ENCODE measurements at regions not wholly inside any gene's neighbourhood (a gene's known extent, or its start where the extent isn't known, plus 50 kb on each side); places are given as distances from the start of the nearest gene placed in this dataset.
A peak's percentile ranks its signal among the peaks of the same experiment; 100 is the strongest.

DNA sequence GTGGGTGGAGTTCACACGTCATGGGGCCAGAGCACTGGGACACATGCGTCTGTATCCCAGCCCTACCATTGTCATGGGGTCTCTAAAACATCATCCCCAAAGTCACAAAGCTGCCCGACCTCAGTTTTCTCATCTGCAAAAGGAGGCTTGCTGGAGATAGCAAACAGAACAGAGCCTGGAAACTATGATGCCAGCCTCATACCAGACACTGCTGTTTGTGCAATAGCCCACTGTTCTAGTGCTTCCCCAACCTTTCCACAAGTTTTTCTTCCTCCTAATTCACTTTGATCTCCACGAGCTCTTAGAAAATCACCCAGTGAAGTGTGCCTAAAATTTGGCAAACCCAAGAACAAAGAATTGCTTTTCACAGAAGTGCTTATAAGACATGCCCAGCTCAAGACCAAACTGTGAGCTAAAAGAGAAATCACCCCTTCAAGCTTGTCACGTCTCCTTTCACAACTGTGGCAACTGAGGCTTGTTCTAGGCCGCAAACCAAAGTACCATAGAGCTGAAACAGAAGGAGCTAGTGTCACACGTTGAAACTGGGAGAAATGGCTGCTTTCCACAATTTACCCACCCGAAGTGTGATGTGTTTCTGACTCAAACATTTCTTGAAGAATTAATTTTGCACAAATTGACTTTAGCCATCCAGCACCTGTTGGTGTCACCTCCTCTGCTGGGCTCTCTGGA is 162.7 kb upstream of the ID2 start:
- Histone ChIP-seq H3K27ac (ENCODE audit: low read length) (no peak overlapping the region), H3K4me1 (ENCODE audit: low read length) (peaks cover 64% of the 10 kb centered on the region), H3K9me2 (replicated peaks; ENCODE audit: insufficient read depth, low read length) (no peaks in the 10 kb centered on the region), H3F3A (ENCODE audit: insufficient read depth, low read length) (peaks cover 47% of the 10 kb centered on the region), H3K4me3 (ENCODE audit: low read length) (no peak overlapping the region), H3K9ac (ENCODE audit: low read length) (no peak overlapping the region), H3K36me3 (replicated peaks; ENCODE audit: insufficient read depth, low read length) (no peaks in the 10 kb centered on the region), H3K4me2 (ENCODE audit: low read depth, low read length) (no peak overlapping the region), H3K79me2 (ENCODE audit: low read length) (no peaks in the 10 kb centered on the region), H2AFZ (ENCODE audit: low read length) (no peak overlapping the region), H4K20me1 (ENCODE audit: insufficient read depth, low read length) (no peaks in the 10 kb centered on the region), H3K9me3 (replicated peaks; ENCODE audit: insufficient read depth, low read length) (no peaks in the 10 kb centered on the region), H3K27me3 (replicated peaks; ENCODE audit: insufficient read depth, low read length) (no peaks in the 10 kb centered on the region)
- no peak for DNase-seq
- no peak for TF ChIP-seq EZH2phosphoT487 (IDR thresholded peaks at IDR 0.05; ENCODE audit: low read length)
- TF ChIP-seq, protein P1, sequence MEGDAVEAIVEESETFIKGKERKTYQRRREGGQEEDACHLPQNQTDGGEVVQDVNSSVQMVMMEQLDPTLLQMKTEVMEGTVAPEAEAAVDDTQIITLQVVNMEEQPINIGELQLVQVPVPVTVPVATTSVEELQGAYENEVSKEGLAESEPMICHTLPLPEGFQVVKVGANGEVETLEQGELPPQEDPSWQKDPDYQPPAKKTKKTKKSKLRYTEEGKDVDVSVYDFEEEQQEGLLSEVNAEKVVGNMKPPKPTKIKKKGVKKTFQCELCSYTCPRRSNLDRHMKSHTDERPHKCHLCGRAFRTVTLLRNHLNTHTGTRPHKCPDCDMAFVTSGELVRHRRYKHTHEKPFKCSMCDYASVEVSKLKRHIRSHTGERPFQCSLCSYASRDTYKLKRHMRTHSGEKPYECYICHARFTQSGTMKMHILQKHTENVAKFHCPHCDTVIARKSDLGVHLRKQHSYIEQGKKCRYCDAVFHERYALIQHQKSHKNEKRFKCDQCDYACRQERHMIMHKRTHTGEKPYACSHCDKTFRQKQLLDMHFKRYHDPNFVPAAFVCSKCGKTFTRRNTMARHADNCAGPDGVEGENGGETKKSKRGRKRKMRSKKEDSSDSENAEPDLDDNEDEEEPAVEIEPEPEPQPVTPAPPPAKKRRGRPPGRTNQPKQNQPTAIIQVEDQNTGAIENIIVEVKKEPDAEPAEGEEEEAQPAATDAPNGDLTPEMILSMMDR (IDR thresholded peaks at IDR 0.05; ENCODE audit: low read length): no peak
- TF ChIP-seq EZH2 (optimal IDR thresholded peaks at IDR 0.05; ENCODE audit: low read depth, low read length): no peak

DNA sequence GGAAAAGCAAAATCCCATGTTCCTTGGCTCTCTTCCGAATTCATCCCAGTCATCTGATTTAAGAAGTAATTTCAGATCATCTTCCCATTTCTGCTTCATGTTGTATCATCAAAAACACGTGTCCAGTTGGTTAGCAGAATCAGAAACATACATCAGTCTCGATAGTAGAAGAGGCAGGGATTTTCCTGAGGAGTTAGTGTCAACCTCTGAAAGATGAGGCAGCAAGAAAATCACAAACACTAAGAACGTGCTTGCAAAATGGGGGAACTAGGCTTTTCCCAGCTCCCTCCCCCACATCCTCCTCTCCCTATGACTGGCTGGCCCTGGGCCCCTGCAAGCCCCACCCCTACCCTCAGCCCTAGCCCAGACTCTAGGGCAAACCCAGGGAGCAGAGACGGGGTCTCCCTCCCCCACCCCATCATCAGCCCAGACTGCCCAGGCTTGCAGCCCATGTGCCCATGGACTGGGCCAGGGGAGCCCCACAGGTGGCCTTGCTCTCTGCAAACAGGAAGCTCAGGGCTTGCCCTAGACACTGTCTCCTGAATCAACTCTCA is 161.0 kb upstream of the ID2 start:
- no peak overlapping the region for H2AFZ ChIP-seq (ENCODE audit: low read length)
- no peaks in the 10 kb centered on the region for H3K36me3 ChIP-seq (replicated peaks; ENCODE audit: insufficient read depth, low read length)
- no peaks in the 10 kb centered on the region for H3K79me2 ChIP-seq (ENCODE audit: low read length)
- no peaks in the 10 kb centered on the region for H3K9me3 ChIP-seq (replicated peaks; ENCODE audit: insufficient read depth, low read length)
- DNase-seq: peak; percentile 26
- peaks cover 37% of the 10 kb centered on the region for H3F3A ChIP-seq (ENCODE audit: insufficient read depth, low read length)
- H3K27ac ChIP-seq (ENCODE audit: low read length): peak overlapping the region; percentile 6; the same call in 1 of the 2 replicates
- no peaks in the 10 kb centered on the region for H3K9me2 ChIP-seq (replicated peaks; ENCODE audit: insufficient read depth, low read length)
- H3K4me3 ChIP-seq (ENCODE audit: low read length): no peak overlapping the region
- H3K4me2 ChIP-seq (ENCODE audit: low read depth, low read length): no peak overlapping the region
- H4K20me1 ChIP-seq (ENCODE audit: insufficient read depth, low read length): no peaks in the 10 kb centered on the region
- H3K9ac ChIP-seq (ENCODE audit: low read length): no peak overlapping the region
- no peaks in the 10 kb centered on the region for H3K27me3 ChIP-seq (replicated peaks; ENCODE audit: insufficient read depth, low read length)
- H3K4me1 ChIP-seq (ENCODE audit: low read length): peaks cover 67% of the 10 kb centered on the region
- no peak for TF ChIP-seq EZH2 (optimal IDR thresholded peaks at IDR 0.05; ENCODE audit: low read depth, low read length)
- TF ChIP-seq, protein P1 (IDR thresholded peaks at IDR 0.05; ENCODE audit: low read length): no peak
- no peak for TF ChIP-seq EZH2phosphoT487 (IDR thresholded peaks at IDR 0.05; ENCODE audit: low read length)

DNA sequence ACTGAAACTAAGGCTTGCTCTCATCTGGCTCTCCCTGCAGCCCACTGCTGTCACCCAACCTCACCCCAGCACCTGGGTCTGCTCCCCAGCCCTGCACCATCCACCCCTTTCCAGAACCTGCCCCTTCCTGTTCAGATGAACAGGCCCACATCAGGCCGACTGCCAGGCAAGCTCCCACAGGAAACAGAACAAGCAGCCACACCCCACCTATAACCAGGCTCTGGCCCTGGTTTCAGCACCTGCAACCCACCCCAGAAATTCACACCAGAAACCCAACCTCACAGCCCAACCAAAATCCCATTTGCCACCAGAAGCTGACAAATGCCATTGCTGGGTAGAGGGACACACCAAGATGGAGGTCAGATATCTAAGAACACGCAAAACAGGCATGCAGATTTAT is 159.2 kb upstream of the ID2 start:
- H3K9ac ChIP-seq (ENCODE audit: low read length): peak overlapping the region; percentile 47
- H3K4me3 ChIP-seq (ENCODE audit: low read length): no peak overlapping the region
- H3K4me2 ChIP-seq (ENCODE audit: low read depth, low read length): peak overlapping the region; percentile 44
- no peaks in the 10 kb centered on the region for H3K27me3 ChIP-seq (replicated peaks; ENCODE audit: insufficient read depth, low read length)
- no peaks in the 10 kb centered on the region for H3K36me3 ChIP-seq (replicated peaks; ENCODE audit: insufficient read depth, low read length)
- H3F3A ChIP-seq (ENCODE audit: insufficient read depth, low read length): peaks cover 31% of the 10 kb centered on the region
- H3K27ac ChIP-seq (ENCODE audit: low read length): peak overlapping the region; percentile 92
- H3K79me2 ChIP-seq (ENCODE audit: low read length): no peaks in the 10 kb centered on the region
- peaks cover 61% of the 10 kb centered on the region for H3K4me1 ChIP-seq (ENCODE audit: low read length)
- H4K20me1 ChIP-seq (ENCODE audit: insufficient read depth, low read length): no peaks in the 10 kb centered on the region
- H2AFZ ChIP-seq (ENCODE audit: low read length): peak overlapping the region; percentile 64
- TF ChIP-seq EZH2 (optimal IDR thresholded peaks at IDR 0.05; ENCODE audit: low read depth, low read length) (no peak), EZH2phosphoT487 (IDR thresholded peaks at IDR 0.05; ENCODE audit: low read length) (no peak)
- TF ChIP-seq, protein P1 (IDR thresholded peaks at IDR 0.05; ENCODE audit: low read length): no peak
- no peaks in the 10 kb centered on the region for H3K9me2 ChIP-seq (replicated peaks; ENCODE audit: insufficient read depth, low read length)
- DNase-seq: peak; percentile 80
- no peaks in the 10 kb centered on the region for H3K9me3 ChIP-seq (replicated peaks; ENCODE audit: insufficient read depth, low read length)
